CD14-positive monocyte (primary cell): ENCODE measurements at regions not wholly inside any gene's neighbourhood (a gene's known extent, or its start where the extent isn't known, plus 50 kb on each side); places are given as distances from the start of the nearest gene placed in this dataset.
"Not testable (repeated sequence)": the region's sequence is repeated elsewhere in the genome, so short reads cannot be mapped to it uniquely, and the experiment has no call there.

ENCODE experiments used
- DNase-seq, 3 donors: peaks; one replicate each; pipeline ENCODE4 v3.0.0-alpha.2; 2011 to 2022
- H2AFZ ChIP-seq: 2 replicates; pipeline ENCODE4 v1.6.0; 2012; ENCODE audit warnings: mild to moderate bottlenecking, low read depth, low read length, inconsistent platforms; ENCODE audit not compliant: insufficient read depth, poor library complexity, severe bottlenecking
- H3K27ac ChIP-seq, 2 donors: 1 replicate in 1 of 2; 2 replicates in 1 of 2; pipeline ENCODE4 v1.5.1; 2012 to 2013; ENCODE audit warnings: low read length in 2 of 2, control low read depth in 1 of 2, inconsistent platforms in 1 of 2, low read depth in 1 of 2, mild to moderate bottlenecking in 1 of 2
- H3K27me3 ChIP-seq, 2 donors: one replicate each; pipeline versions ENCODE4 v1.6.0 to v1.6.1; 2011 to 2013; ENCODE audit warnings: low read length in 2 of 2; ENCODE audit not compliant: control insufficient read depth in 2 of 2, insufficient read depth in 2 of 2
- H3K36me3 ChIP-seq, 2 donors: replicated peaks in 1 of 2; 1 replicate in 1 of 2; 2 replicates in 1 of 2; pipeline versions ENCODE4 v1.5.1 to v1.6.1; 2012 to 2013; ENCODE audit warnings: low read length in 2 of 2, control low read depth in 1 of 2, inconsistent platforms in 1 of 2, mild to moderate bottlenecking in 1 of 2; ENCODE audit not compliant: insufficient read depth in 2 of 2, control insufficient read depth in 1 of 2
- H3K4me1 ChIP-seq, 2 donors: 1 replicate in 1 of 2; 2 replicates in 1 of 2; pipeline versions ENCODE4 v1.5.1 to v1.6.1; 2012 to 2013; ENCODE audit warnings: low read length in 2 of 2, control low read depth in 1 of 2, inconsistent platforms in 1 of 2, mild to moderate bottlenecking in 1 of 2, moderate library complexity in 1 of 2; ENCODE audit not compliant: insufficient read depth in 2 of 2, control insufficient read depth in 1 of 2
- H3K4me2 ChIP-seq: replicated peaks from 2 replicates; pipeline ENCODE3; 2012; ENCODE audit warnings: low read length, moderate library complexity, mild to moderate bottlenecking; ENCODE audit not compliant: poor library complexity, severe bottlenecking; ENCODE audit errors: extremely low read depth
- H3K4me3 ChIP-seq, 3 experiments: fragments of 200-600 bp in 1 of 3; sonication (generic) in 1 of 3; replicated peaks in 1 of 3; 1 replicate in 2 of 3; 2 replicates in 1 of 3; pipeline ENCODE4 v1.5.1; 2011 to 2013; ENCODE audit warnings: low read length in 3 of 3, mild to moderate bottlenecking in 3 of 3, control low read depth in 2 of 3, low read depth in 2 of 3, inconsistent platforms in 1 of 3, moderate library complexity in 1 of 3
- H3K79me2 ChIP-seq: 2 replicates; pipeline ENCODE4 v1.6.0; 2012; ENCODE audit warnings: mild to moderate bottlenecking, control low read depth, inconsistent platforms, low read length, moderate library complexity; ENCODE audit not compliant: insufficient read depth
- H3K9ac ChIP-seq: 2 replicates; pipeline ENCODE4 v1.6.0; 2017; ENCODE audit warnings: low read length, mild to moderate bottlenecking; ENCODE audit not compliant: insufficient read depth, poor library complexity, severe bottlenecking
- H3K9me3 ChIP-seq, 2 donors: replicated peaks in 1 of 2; 1 replicate in 1 of 2; 2 replicates in 1 of 2; pipeline versions ENCODE4 v1.5.1 to v1.6.1; 2012 to 2013; ENCODE audit warnings: low read length in 2 of 2, control low read depth in 1 of 2; ENCODE audit not compliant: control insufficient read depth in 1 of 2, insufficient read depth in 1 of 2
- H4K20me1 ChIP-seq: 2 replicates; pipeline ENCODE4 v1.6.0; 2012; ENCODE audit warnings: mild to moderate bottlenecking, low read length, control low read depth, moderate library complexity; ENCODE audit not compliant: insufficient read depth
- H3K27ac Mint-ChIP-seq, 7 donors: one replicate each; pipeline ENCODE4 v1.8.0; 2020; ENCODE audit warnings: mild to moderate bottlenecking in 7 of 7, mixed read lengths in 7 of 7, moderate library complexity in 6 of 7, inconsistent platforms in 2 of 7
- H3K27me3 Mint-ChIP-seq, 3 donors: one replicate each; pipeline ENCODE4 v1.8.0; 2021 to 2022; ENCODE audit warnings: low read depth in 3 of 3, mild to moderate bottlenecking in 3 of 3, mixed read lengths in 3 of 3, moderate library complexity in 3 of 3, inconsistent platforms in 1 of 3
- H3K36me3 Mint-ChIP-seq, 2 donors: one replicate each; pipeline ENCODE4 v1.8.0; 2020; ENCODE audit warnings: mixed read lengths in 2 of 2, inconsistent platforms in 1 of 2, mild to moderate bottlenecking in 1 of 2
- H3K4me1 Mint-ChIP-seq: one replicate; pipeline ENCODE4 v1.8.0; 2020; ENCODE audit warnings: mild to moderate bottlenecking, mixed read lengths
- H3K4me3 Mint-ChIP-seq, 2 donors: one replicate each; pipeline ENCODE4 v1.8.0; 2020; ENCODE audit warnings: mild to moderate bottlenecking in 2 of 2, mixed read lengths in 2 of 2, moderate library complexity in 1 of 2
- H3K9me3 Mint-ChIP-seq, 7 donors: one replicate each; pipeline ENCODE4 v1.8.0; 2020 to 2022; ENCODE audit warnings: mixed read lengths in 7 of 7, mild to moderate bottlenecking in 6 of 7, moderate library complexity in 6 of 7, inconsistent platforms in 2 of 7
- WGBS: methylation state at CpG from one replicate; pipeline ENCODE4 v1.1.5; 2013; ENCODE audit warnings: missing lambda C conversion rate; ENCODE audit not compliant: insufficient coverage; 5-methylcytosine and 5-hydroxymethylcytosine counted together
- intact Hi-C, 2 donors: fragments of 100-400 bp; cut with micrococcal nuclease; formaldehyde crosslinking; loops; one replicate each; pipeline versions ENCODE4 v1.15.0 to v1.15.1; 2023
- TF ChIP-seq, protein P1 (sequence below): fragments of 200-600 bp; IDR thresholded peaks from one replicate; pipeline ENCODE4 v1.8.0; 2022; ENCODE audit warnings: antibody characterized with exemption, mild to moderate bottlenecking

DNA sequence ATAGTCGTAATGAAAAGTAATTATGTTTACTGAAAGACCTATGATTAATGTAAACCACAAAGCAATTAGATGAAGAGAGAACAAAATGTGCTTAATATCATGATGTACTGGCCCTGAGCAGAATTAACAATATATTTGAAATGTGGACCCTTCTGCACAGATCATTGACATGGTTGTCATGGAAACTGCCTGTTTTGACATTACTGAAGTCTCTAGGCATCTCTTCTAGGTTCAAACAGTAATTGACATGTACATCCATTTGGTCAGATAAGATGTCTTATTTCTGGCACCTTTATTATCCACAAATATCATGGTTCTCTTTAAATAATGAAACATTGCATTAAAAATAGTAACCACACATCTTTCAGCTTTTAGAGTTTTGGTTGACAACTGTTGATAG is 251.7 kb upstream of the GNPDA2 start:
- Histone ChIP-seq H3K9me3 (no peaks in the 10 kb centered on the region), H3K79me2 (no peaks in the 10 kb centered on the region), H3K27ac (no peak overlapping the region), H2AFZ (no peak overlapping the region), H3K4me2 (no peak overlapping the region), H3K36me3 (no peaks in the 10 kb centered on the region), H3K4me1 (no peaks in the 10 kb centered on the region), H3K4me3 (no peak overlapping the region), H4K20me1 (no peaks in the 10 kb centered on the region), H3K9ac (no peak overlapping the region), H3K27me3 (no peaks in the 10 kb centered on the region)
- Mint-ChIP-seq H3K9me3 (peaks cover 0 to 3% (median 0%) of the 10 kb centered on the region in 7 donors), H3K36me3 (no peaks in the 10 kb centered on the region), H3K27me3 (no peaks in the 10 kb centered on the region), H3K27ac (no peak overlapping the region), H3K4me3 (no peak overlapping the region), H3K4me1 (no peaks in the 10 kb centered on the region)
- intact Hi-C loops, result no loop called here
- TF ChIP-seq, protein P1, sequence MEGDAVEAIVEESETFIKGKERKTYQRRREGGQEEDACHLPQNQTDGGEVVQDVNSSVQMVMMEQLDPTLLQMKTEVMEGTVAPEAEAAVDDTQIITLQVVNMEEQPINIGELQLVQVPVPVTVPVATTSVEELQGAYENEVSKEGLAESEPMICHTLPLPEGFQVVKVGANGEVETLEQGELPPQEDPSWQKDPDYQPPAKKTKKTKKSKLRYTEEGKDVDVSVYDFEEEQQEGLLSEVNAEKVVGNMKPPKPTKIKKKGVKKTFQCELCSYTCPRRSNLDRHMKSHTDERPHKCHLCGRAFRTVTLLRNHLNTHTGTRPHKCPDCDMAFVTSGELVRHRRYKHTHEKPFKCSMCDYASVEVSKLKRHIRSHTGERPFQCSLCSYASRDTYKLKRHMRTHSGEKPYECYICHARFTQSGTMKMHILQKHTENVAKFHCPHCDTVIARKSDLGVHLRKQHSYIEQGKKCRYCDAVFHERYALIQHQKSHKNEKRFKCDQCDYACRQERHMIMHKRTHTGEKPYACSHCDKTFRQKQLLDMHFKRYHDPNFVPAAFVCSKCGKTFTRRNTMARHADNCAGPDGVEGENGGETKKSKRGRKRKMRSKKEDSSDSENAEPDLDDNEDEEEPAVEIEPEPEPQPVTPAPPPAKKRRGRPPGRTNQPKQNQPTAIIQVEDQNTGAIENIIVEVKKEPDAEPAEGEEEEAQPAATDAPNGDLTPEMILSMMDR, result no peak
- no peak for DNase-seq
- no CpG with 5 or more reads among the region's 1 CpG for WGBS

GRCh38 chr4:44965435-44966095 is 239.2 kb upstream of the GNPDA2 start:
- Histone ChIP-seq H3K4me2 (no peak overlapping the region), H3K36me3 (no peaks in the 10 kb centered on the region), H3K27me3 (no peaks in the 10 kb centered on the region), H3K4me1 (no peaks in the 10 kb centered on the region), H3K4me3 (no peak overlapping the region), H3K79me2 (no peaks in the 10 kb centered on the region), H4K20me1 (no peaks in the 10 kb centered on the region), H3K9me3 (peaks cover 18 to 25% of the 10 kb centered on the region in 2 donors), H3K9ac (no peak overlapping the region), H3K27ac (no peak overlapping the region), H2AFZ (no peak overlapping the region)
- Mint-ChIP-seq H3K36me3 (no peaks in the 10 kb centered on the region), H3K27ac (no peak overlapping the region), H3K4me1 (no peaks in the 10 kb centered on the region), H3K9me3 (peaks cover 5 to 16% (median 12%) of the 10 kb centered on the region in 7 donors), H3K27me3 (peaks cover 0 to 2% (median 2%) of the 10 kb centered on the region in 3 donors), H3K4me3 (no peak overlapping the region)
- intact Hi-C loops, result no loop called here
- TF ChIP-seq, protein P1, result no peak
- DNase-seq, result no peak
- 98% methylated on average over 5 of the region's 6 CpGs for WGBS

GRCh38 chr4:44964086-44964485 is 237.7 kb upstream of the GNPDA2 start:
- H3K4me2 ChIP-seq, H3K79me2 ChIP-seq, H3K27me3 ChIP-seq, H3K9ac ChIP-seq, H2AFZ ChIP-seq, H3K4me3 ChIP-seq, H4K20me1 ChIP-seq, DNase-seq, H3K4me1 ChIP-seq, H3K4me1 Mint-ChIP-seq, H3K27ac ChIP-seq, H3K4me3 Mint-ChIP-seq, H3K36me3 ChIP-seq, H3K27ac Mint-ChIP-seq, H3K27me3 Mint-ChIP-seq, intact Hi-C loops, H3K36me3 Mint-ChIP-seq: not testable (repeated sequence)
- H3K9me3 Mint-ChIP-seq, result peaks cover 5 to 17% (median 12%) of the 10 kb centered on the region in 7 donors
- H3K9me3 ChIP-seq, result peaks cover 18 to 25% of the 10 kb centered on the region in 2 donors
- 94% methylated on average over 2 of the region's 5 CpGs for WGBS
